Gastroesophageal sphincter (tissue), 3 donors: ENCODE measurements at regions not wholly inside any gene's neighbourhood (a gene's known extent, or its start where the extent isn't known, plus 50 kb on each side); places are given as distances from the start of the nearest gene placed in this dataset.

Experiments
- CTCF ChIP-seq, 4 experiments: fragments of 200-600 bp in 2 of 4; fragments of 450-650 bp in 2 of 4; sonication (generic) in 1 of 4; IDR thresholded peaks; one replicate each; pipeline ENCODE4 v1.5.1; 2017 to 2019; ENCODE audit warnings: antibody characterized with exemption in 4 of 4, mild to moderate bottlenecking in 2 of 4, moderate library complexity in 2 of 4
- POLR2A ChIP-seq, 2 donors: fragments of 450-650 bp; IDR thresholded peaks; one replicate each; pipeline ENCODE4 v1.6.1; 2017; ENCODE audit warnings: antibody characterized with exemption in 2 of 2, mild to moderate bottlenecking in 2 of 2, moderate library complexity in 1 of 2

- TF ChIP-seq POLR2A (IDR thresholded peaks at IDR 0.05) (no peak), CTCF (IDR thresholded peaks at IDR 0.05) (no peak)
These were observed 230.3 kb upstream of the RBBP8 start for GRCh38 chr18:22702806-22703205.
